Heart right ventricle (tissue), 16 donors: ENCODE measurements at regions not wholly inside any gene's neighbourhood (a gene's known extent, or its start where the extent isn't known, plus 50 kb on each side); places are given as distances from the start of the nearest gene placed in this dataset.

Experiments used
- ATAC-seq, 8 donors: fragments of 200-7000 bp; cut with Tn5 transposase; one replicate each; pipeline ENCODE4 v1.9.1; 2020; ENCODE audit warnings: mild to moderate bottlenecking in 8 of 8, moderate library complexity in 8 of 8, moderate number of reproducible peaks in 1 of 8
- DNase-seq, 2 donors: peaks; one replicate each; pipeline ENCODE4 v3.0.0-alpha.2; 2020
- H3K27ac ChIP-seq, 10 donors: fragments of 200-600 bp; sonication (generic) in 2 of 10; one replicate each; pipeline versions ENCODE4 v1.5.0 to v1.8.0; 2020 to 2022; ENCODE audit warnings: mild to moderate bottlenecking in 3 of 10
- H3K27me3 ChIP-seq, 7 donors: fragments of 200-600 bp; one replicate each; pipeline ENCODE4 v1.8.0; 2021 to 2022; ENCODE audit warnings: mild to moderate bottlenecking in 2 of 7
- H3K36me3 ChIP-seq, 9 donors: fragments of 200-600 bp; sonication (generic) in 1 of 9; one replicate each; pipeline versions ENCODE4 v1.5.0 to v1.8.0; 2020 to 2022; ENCODE audit warnings: mild to moderate bottlenecking in 2 of 9
- H3K4me1 ChIP-seq, 9 donors: fragments of 200-600 bp; sonication (generic) in 1 of 9; one replicate each; pipeline versions ENCODE4 v1.5.0 to v1.8.0; 2020 to 2022; ENCODE audit warnings: mild to moderate bottlenecking in 4 of 9
- H3K4me3 ChIP-seq, 10 donors: fragments of 200-600 bp; sonication (generic) in 2 of 10; one replicate each; pipeline versions ENCODE4 v1.5.0 to v1.8.0; 2020 to 2022; ENCODE audit warnings: mild to moderate bottlenecking in 7 of 10, moderate library complexity in 2 of 10
- H3K9me3 ChIP-seq, 11 donors: fragments of 200-600 bp in 10 of 11; sonication (generic) in 2 of 11; one replicate each; pipeline versions ENCODE4 v1.5.0 to v1.8.0; 2013 to 2022; ENCODE audit warnings: mild to moderate bottlenecking in 2 of 11, control low read depth in 1 of 11, moderate library complexity in 1 of 11
- WGBS, 2 donors: extraction: QIAGEN DNeasy Blood & Tissue Kit; methylation state at CpG; one replicate each; pipeline ENCODE4 v1.1.7; 2013; ENCODE audit warnings: inconsistent platforms in 1 of 2; 5-methylcytosine and 5-hydroxymethylcytosine counted together
- intact Hi-C, 10 donors: fragments of 100-400 bp; cut with DNase I; formaldehyde crosslinking; loops; one replicate each; pipeline versions ENCODE4 v1.11.1 to v1.14.2; 2022
- TF ChIP-seq, protein P1 (sequence below), 9 donors: fragments of 200-600 bp; sonication (generic) in 2 of 9; IDR thresholded peaks; one replicate each; pipeline versions ENCODE4 v1.5.0 to v1.8.0; 2021 to 2022; ENCODE audit warnings: antibody characterized with exemption in 9 of 9, mild to moderate bottlenecking in 5 of 9, moderate library complexity in 1 of 9
- donor health status: Arrhythmogenic right ventricular cardiomyopathy.
- donor health status: ischemic (EF 13 %, LVEDD 7.1; RV severe dilation, severe dysfunction).
- donor health status: healthy with polysubstance abuse.
- donor health status: DM: no; HTN: yes; CAD: no.
- donor health status: DM: no; HTN: no; CAD: no.
- donor health status: ischemic (EF 25% LVEDD 6.9; RV normal size, moderate dysfunction).
- donor health status: ischemic (EF 25% LVEDD 5.7; RV mildly dilated, moderate dysfunction).
- donor health status: healthy.
- donor health status: DM: yes; HTN: yes; CAD: no.
- donor health status: Ischemic cardiomyopathy.
- donor health status: ischemic (EF 35%, LVEDD 5.7; RV mildly dilated, moderate dysfunction).
- donor health status: nonischemic (EF 11% LVEDD 7.7; RV severe dilation, severe dysfunction).
- donor health status: DM: yes; HTN: yes; CAD: no.
- donor health status: PGD.
- donor health status: ischemic (EF 29% LVEDD 5.4; RV normal size, mild dysfunction).
- donor health status: nonischemic (EF 23%, LVEDD 6.1; RV moderate dilation, normal function).

DNA sequence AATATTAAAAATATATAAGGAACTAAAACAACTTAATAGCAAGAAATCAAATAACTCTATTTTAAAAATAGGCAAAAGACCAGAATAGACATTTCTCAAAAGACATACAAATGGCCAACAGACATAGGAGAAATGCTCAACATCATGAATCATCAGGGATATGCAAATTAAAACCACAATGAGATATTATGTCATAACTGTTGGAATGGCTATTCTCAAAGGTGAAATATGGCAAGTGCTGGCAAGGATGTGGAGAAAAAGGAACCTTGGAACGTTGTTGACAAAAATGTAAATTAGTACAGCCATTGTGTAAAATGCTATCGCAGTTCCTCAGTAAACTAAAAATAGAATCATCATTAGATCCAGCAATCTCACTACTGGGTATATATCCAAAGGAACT is 468.5 kb downstream of the NFIB start:
- Histone ChIP-seq H3K27me3 (no peaks in the 10 kb centered on the region), H3K9me3 (peaks cover 0 to 21% (median 7%) of the 10 kb centered on the region in 11 donors), H3K36me3 (no peaks in the 10 kb centered on the region), H3K4me3 (no peak overlapping the region), H3K27ac (no peak overlapping the region), H3K4me1 (peaks cover 0 to 11% (median 0%) of the 10 kb centered on the region in 9 donors)
- intact Hi-C loops = loop anchor here in 1 of 10 donors (10.0 kb wide), 1 partner anchor 131 kb away; no protein-coding TSS in a partner anchor
- ATAC-seq (no peak), DNase-seq (no peak)
- TF ChIP-seq, protein P1, sequence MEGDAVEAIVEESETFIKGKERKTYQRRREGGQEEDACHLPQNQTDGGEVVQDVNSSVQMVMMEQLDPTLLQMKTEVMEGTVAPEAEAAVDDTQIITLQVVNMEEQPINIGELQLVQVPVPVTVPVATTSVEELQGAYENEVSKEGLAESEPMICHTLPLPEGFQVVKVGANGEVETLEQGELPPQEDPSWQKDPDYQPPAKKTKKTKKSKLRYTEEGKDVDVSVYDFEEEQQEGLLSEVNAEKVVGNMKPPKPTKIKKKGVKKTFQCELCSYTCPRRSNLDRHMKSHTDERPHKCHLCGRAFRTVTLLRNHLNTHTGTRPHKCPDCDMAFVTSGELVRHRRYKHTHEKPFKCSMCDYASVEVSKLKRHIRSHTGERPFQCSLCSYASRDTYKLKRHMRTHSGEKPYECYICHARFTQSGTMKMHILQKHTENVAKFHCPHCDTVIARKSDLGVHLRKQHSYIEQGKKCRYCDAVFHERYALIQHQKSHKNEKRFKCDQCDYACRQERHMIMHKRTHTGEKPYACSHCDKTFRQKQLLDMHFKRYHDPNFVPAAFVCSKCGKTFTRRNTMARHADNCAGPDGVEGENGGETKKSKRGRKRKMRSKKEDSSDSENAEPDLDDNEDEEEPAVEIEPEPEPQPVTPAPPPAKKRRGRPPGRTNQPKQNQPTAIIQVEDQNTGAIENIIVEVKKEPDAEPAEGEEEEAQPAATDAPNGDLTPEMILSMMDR (IDR thresholded peaks at IDR 0.05) = no peak
- WGBS, 2 donors = 36 to 45% methylated on average over 2 of the region's 2 CpGs

DNA sequence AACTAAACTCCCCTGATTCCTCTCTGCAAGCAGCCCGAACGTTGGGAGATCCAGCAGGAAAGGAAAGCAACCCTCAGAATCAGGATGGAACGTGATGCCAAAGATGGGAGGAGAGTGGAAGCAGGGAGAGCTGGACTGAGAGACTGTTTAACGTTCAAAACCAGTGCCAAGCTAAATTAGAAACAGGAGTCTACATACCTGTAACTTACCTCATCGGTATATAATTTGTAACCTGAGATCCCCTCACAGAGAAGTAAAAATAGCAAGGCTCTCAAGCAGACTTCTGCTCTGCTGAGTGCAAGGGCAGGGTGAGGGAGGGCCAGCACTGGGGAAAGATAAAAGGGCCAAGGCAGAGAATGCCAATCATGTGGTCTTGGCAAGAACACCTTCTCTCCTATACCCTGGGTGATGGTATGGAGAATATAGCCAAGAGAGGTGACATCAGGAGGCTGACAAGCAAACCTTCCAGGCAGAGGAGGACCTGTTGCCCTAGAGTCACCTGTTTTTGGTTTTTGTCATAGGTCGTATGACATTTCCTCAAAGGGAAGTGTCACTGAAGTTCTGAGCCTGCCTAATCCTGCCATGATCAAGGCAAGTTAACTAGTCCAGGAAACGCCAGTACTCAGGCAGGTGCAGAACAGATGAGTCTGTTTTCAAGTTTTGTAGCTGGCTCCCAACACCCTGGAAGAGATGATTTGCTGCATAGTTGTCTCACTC is 472.0 kb downstream of the NFIB start:
- TF ChIP-seq, protein P1 (IDR thresholded peaks at IDR 0.05) = no peak
- H3K27ac ChIP-seq = peak overlapping the region in 9 of 10 donors; percentile 1 to 81 (median 64)
- peaks cover 0 to 26% (median 7%) of the 10 kb centered on the region in 11 donors for H3K9me3 ChIP-seq
- no peaks in the 10 kb centered on the region for H3K27me3 ChIP-seq
- H3K36me3 ChIP-seq = no peaks in the 10 kb centered on the region
- no peak overlapping the region for H3K4me3 ChIP-seq
- H3K4me1 ChIP-seq = peaks cover 0 to 11% (median 0%) of the 10 kb centered on the region in 9 donors
- DNase-seq = peak; percentile 17 to 45
- WGBS, 2 donors = 42 to 54% methylated on average over 7 of the region's 7 CpGs
- ATAC-seq = peak; percentile 58 to 97 (median 96)
- intact Hi-C loops = loop anchor here in 1 of 10 donors (10.0 kb wide), 1 partner anchor 127 kb away; no protein-coding TSS in a partner anchor

DNA sequence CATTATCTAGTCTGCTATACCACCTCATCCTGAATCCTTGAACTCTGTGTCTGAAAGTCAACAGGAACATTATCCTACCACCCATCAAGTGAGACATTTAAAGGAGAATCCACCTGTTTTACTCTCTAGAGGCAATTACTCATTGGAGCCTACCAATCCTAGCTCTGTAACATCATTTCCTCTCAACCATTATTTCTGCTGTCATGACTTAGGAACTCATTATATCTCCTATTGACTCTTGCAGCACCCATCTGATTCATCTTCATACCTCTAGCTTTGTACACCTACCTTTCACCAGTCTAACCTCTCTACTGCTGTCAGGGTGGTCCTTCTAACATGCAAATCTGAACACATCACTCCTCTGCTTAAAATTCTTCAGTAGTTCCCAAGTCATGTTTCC is 481.5 kb downstream of the NFIB start:
- peaks cover 0 to 29% (median 13%) of the 10 kb centered on the region in 11 donors for H3K9me3 ChIP-seq
- TF ChIP-seq, protein P1 (IDR thresholded peaks at IDR 0.05) = no peak
- H3K27me3 ChIP-seq = no peaks in the 10 kb centered on the region
- H3K27ac ChIP-seq = no peak overlapping the region
- H3K36me3 ChIP-seq = no peaks in the 10 kb centered on the region
- ATAC-seq = no peak
- no peak for DNase-seq
- intact Hi-C loops = no loop called here
- H3K4me3 ChIP-seq = no peak overlapping the region
- H3K4me1 ChIP-seq = no peaks in the 10 kb centered on the region

DNA sequence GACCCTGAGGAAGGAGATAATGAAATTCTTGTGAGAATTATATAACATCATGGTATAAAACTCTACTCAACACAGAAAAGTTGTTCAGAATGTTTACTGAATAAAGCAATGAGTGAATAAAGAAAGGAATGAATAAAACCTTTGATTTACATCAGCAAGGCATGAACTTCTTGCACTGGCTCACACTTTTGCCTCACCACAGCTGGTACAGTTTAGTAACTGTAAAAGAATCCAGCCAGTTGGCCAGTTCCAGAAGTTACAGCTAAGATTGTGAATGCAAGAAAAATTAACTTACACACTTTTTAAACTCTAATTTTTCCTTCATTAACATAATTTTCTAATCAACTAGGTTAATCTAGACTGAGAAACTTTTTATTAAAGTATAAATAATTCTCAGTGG is 490.9 kb downstream of the NFIB start:
- no peaks in the 10 kb centered on the region for H3K36me3 ChIP-seq
- H3K27ac ChIP-seq = no peak overlapping the region
- TF ChIP-seq, protein P1 (IDR thresholded peaks at IDR 0.05) = no peak
- H3K4me1 ChIP-seq = peaks cover 0 to 2% (median 0%) of the 10 kb centered on the region in 9 donors
- no peaks in the 10 kb centered on the region for H3K27me3 ChIP-seq
- ATAC-seq (no peak), DNase-seq (no peak)
- H3K9me3 ChIP-seq = peaks cover 0 to 22% (median 0%) of the 10 kb centered on the region in 11 donors
- intact Hi-C loops = no loop called here
- no peak overlapping the region for H3K4me3 ChIP-seq
